K562 (cell line): ENCODE measurements at regions not wholly inside any gene's neighbourhood (a gene's known extent, or its start where the extent isn't known, plus 50 kb on each side); places are given as distances from the start of the nearest gene placed in this dataset.

Source experiments
- ATF2 ChIP-seq: sonication (generic); formaldehyde crosslinking; IDR thresholded peaks from 2 replicates; pipeline ENCODE4 v1.8.1; 2022; ENCODE audit warnings: missing genetic modification reagents
- CHCHD3 ChIP-seq: fragments of 250-450 bp; sonication (Bioruptor Pico); IDR thresholded peaks from 2 replicates; pipeline ENCODE4 v2.1.2; 2022; ENCODE audit warnings: mild to moderate bottlenecking
- ETS2 ChIP-seq: IDR thresholded peaks from 2 replicates; pipeline ENCODE4 v1.6.1; 2016; ENCODE audit warnings: borderline replicate concordance, missing genetic modification characterization, mild to moderate bottlenecking, moderate library complexity, missing compliant biosample characterization; ENCODE audit not compliant: poor library complexity, severe bottlenecking
- HNRNPLL ChIP-seq: fragments of 200-400 bp; formaldehyde crosslinking; IDR thresholded peaks from 2 replicates; pipeline ENCODE4 v1.6.1; 2017; ENCODE audit warnings: low read length, low read depth, mild to moderate bottlenecking; ENCODE audit not compliant: poor library complexity, severe bottlenecking
- MCM3 ChIP-seq: fragments of 450-650 bp; IDR thresholded peaks from 2 replicates; pipeline ENCODE4 v1.6.1; 2016
- RFX1 ChIP-seq: fragments of 450-650 bp; IDR thresholded peaks from 2 replicates; pipeline ENCODE4 v1.6.1; 2016; ENCODE audit warnings: mild to moderate bottlenecking, moderate library complexity
- SIX5 ChIP-seq, 2 experiments: IDR thresholded peaks; 2 replicates each; pipeline ENCODE4 v1.6.1; 2011; ENCODE audit warnings: low read length in 2 of 2, borderline replicate concordance in 1 of 2, low read depth in 1 of 2, mild to moderate bottlenecking in 1 of 2, moderate library complexity in 1 of 2; ENCODE audit not compliant: insufficient read depth in 1 of 2
- U2AF1 ChIP-seq: fragments of 200-400 bp; formaldehyde crosslinking; optimal IDR thresholded peaks from 2 replicates; pipeline ENCODE3; 2017; ENCODE audit warnings: mild to moderate bottlenecking, low read depth, low read length, moderate library complexity
- USF1 ChIP-seq: sonication (generic); formaldehyde crosslinking; IDR thresholded peaks from 2 replicates; pipeline ENCODE4 v1.9.0; 2022; ENCODE audit warnings: mild to moderate bottlenecking, missing genetic modification reagents
- ZNF592 ChIP-seq: fragments of 450-650 bp; IDR thresholded peaks from 2 replicates; pipeline ENCODE4 v1.6.1; 2017; ENCODE audit warnings: antibody characterized with exemption, mild to moderate bottlenecking

GRCh38 chr11:23725752-23726151, 771.1 kb upstream of the LUZP2 start (continued):
- TF ChIP-seq ATF2 (CRISPR knock-in tag) (no peak), ZNF592 (no peak), U2AF1 (no peak), RFX1 (no peak), CHCHD3 (no peak), ETS2 (tag) (no peak), HNRNPLL (no peak), USF1 (no peak), SIX5 (IDR thresholded peaks at IDR 0.05; ENCODE audit: borderline replicate concordance in 1 of 2, insufficient read depth in 1 of 2, low read depth in 1 of 2, low read length in 2 of 2) (no peak), MCM3 (no peak)
